GM19099 (cell line): ENCODE measurements at regions not wholly inside any gene's neighbourhood (a gene's known extent, or its start where the extent isn't known, plus 50 kb on each side); places are given as distances from the start of the nearest gene placed in this dataset.

Experiments used
- POLR2A ChIP-seq: IDR thresholded peaks from 3 replicates; pipeline ENCODE4 v1.6.1; 2011; ENCODE audit warnings: low read depth; ENCODE audit not compliant: insufficient read length; ENCODE audit errors: extremely low read depth

DNA sequence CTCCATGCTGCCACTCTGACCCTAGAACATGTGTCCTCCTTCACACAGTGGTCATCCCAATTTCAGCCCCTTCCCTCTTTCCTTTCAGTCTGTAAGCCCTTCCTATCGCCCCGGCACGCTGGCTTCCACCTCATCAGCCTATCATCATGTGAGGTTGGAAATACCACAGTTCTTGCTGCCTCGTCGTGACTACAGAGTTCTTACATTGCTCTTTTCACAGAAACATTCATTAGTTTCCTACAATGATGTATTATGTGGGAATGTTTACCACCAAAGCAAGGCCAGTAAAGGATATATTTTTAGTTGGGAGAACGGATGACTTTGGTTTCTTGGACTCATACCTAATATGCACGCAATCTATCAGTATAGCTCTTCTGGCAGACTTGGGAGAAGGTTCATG is 169.5 kb upstream of the BOD1L1 start:
- no peak for TF ChIP-seq POLR2A

DNA sequence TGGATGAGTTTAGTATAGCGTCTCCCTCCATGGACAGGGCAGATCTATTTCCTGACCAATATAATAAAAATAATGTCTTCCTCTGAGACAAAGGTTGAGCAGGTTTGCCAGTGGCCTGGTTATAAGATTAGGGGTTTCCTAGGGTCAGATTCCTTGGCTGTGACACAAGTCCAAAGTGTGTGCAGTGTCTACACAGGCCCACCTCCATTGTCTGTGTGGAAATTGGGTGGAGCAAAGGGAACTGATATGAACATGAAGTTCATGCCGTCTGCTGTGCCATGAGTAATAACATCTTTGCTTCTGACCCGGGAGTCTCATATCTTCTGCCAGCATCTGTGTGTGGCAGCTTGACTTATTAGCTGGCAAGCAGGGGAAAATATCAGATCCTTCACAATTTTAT is 187.7 kb upstream of the BOD1L1 start:
- no peak for TF ChIP-seq POLR2A

DNA sequence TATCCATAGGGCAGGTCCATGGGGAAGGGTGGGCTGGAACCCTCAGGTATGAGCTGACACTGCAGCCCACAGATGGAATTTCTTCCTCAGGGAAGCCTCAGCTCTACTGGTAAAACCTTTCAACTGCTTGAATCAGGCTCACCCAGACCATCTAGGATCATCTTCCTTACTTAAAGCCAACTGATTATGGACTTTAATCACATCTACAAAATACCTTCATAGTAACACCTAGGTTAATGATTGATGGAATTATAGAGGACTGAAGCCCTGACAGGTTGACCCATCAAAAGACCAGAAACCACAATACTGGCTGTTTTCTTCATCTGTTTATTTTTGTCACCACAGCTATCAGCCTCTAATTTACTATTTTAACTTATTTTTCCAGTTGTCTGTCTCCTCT is 188.9 kb upstream of the BOD1L1 start:
- no peak for TF ChIP-seq POLR2A

GRCh38 chr4:13821522-13821921 is 194.0 kb upstream of the BOD1L1 start:
- TF ChIP-seq POLR2A: no peak

DNA sequence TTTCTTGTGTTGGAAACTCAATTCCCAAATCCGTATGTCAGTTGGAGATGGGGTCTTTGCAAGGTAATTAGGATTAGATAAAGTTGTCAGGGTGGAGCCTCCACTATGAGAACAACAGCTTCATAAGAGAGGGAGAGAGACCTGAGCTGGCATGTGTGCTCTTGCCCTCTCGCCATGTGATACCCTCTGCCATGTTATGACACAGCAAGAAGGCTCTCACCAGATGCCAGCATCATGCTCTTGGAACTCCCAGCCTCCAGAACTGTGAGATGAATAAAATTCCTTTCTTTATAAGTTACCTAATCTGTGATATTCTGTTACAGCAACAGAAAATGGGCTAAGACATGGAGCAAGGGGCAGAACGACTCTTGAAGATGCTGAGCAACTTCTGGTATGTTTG is 201.9 kb upstream of the BOD1L1 start:
- TF ChIP-seq POLR2A: no peak

GRCh38 chr4:13830449-13830848 is 202.9 kb upstream of the BOD1L1 start:
- no peak for TF ChIP-seq POLR2A

DNA sequence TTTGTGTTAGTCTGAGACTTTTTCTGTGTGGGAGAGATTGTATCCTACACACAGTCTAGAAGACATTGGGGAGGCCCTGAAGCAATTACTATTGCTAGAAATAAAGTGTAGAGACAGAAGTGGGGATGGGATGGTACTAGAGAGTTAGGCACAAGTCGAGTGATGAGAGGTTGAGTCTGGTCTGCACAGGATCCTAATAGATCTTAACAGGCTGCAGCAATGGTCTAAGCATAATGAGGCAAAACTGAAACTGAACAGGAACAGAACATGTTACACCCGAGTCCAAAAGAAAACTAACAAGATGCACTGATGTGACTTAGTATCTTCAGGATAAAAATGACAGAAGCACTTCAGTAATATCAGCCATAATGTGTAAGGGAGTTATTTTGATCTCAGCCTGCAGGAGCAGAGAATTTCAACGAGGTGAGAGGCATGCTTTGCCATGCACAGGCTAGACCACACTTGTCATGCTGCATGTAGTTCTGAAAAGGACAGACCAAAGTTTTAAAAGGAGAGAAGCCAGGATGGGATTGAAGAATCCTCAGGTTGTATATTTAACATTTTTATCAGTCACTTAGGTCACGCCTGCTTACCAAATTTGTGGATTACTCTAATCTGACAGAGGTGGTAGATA is 205.8 kb upstream of the BOD1L1 start:
- TF ChIP-seq POLR2A: no peak

DNA sequence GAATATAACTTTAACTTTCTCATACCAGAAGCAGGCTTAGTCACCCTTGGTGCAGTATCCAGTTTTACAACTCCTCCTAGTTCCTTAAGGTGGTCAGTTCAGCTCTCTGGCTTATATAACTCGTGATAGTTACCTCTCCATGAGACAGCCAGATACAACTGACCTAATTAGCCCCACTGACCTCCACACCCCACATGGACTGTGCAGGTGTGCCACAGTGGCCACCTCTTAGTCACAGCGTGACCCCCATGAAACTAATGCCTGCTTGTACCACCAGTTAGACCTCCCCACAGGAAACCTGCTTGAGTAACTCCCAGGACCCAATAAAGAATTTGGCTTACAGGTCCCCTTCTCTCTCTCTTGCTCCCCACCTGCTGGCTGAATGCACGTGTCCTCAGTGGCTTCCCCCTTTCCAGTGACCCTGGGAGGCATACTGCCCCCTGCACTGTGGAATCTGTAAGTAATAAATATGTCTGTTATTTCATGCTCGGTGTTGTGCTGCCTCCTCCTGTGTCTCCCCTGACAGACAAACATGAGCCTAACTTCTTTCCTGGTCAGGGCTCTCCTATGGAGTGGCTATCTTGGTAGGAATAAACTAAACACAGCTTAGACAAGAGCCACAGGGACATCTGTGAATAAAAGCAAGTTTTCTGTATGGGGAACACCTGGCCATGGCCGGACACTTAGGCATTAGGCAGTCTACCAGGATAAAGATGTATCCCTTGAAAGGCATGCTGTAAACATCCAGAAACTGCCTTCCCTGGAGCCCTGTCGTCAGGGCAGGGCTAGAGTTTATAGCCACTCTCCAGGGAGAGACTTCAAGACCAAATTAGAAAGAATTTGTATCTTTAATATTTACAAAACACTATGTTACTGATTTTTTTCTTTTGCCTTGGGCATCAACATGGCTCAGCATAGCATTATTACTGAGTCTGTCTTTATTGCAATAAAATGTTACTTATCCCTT is 209.7 kb upstream of the BOD1L1 start:
- no peak for TF ChIP-seq POLR2A

- no peak for TF ChIP-seq POLR2A
These were observed 213.1 kb upstream of the BOD1L1 start for GRCh38 chr4:13840502-13841190.

- TF ChIP-seq POLR2A: no peak
These were observed 217.2 kb upstream of the BOD1L1 start for GRCh38 chr4:13844740-13845139.

DNA sequence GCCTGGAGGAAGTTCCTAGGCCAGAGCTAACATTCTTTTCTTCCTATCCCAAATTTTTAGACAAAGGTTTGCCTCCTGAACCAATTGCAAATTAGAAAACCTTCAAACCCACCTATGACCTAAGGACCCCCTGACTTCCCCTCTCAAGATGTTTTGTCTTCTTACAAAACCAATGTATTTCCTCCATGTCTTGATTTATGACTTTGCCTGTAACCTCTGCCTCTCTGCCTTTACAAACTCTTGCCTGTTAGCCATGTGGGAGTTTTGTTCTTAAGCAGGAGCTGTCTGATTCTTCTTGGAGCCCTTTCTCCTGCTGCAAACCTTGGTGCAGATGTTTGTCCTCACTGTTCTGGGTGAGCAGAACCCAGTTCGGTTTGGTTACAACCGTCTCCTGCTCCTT is 222.3 kb upstream of the BOD1L1 start:
- TF ChIP-seq POLR2A: no peak

GRCh38 chr4:13851085-13851940 is 223.8 kb upstream of the BOD1L1 start:
- TF ChIP-seq POLR2A: no peak

GRCh38 chr4:13852411-13852810 is 224.9 kb upstream of the BOD1L1 start:
- TF ChIP-seq POLR2A: no peak

DNA sequence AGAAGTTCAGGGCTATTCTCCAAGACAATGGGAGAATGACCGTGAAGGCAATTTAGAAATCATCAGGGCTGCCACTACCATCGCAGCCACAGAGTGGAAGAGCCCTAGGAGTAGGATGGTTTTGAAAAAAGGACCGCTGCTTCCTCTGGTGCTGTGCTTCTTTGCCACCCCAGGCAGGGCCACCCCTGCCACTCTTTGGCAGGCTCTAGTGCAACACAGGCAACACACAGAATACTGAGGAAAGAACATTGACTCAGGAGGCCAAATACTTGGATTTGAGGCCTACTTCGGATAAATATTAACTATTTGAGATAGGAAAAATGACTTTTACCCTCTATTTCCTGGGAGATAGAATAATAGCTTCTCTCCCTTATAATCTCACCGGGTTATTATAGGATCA is 228.9 kb upstream of the BOD1L1 start:
- no peak for TF ChIP-seq POLR2A

GRCh38 chr4:13857397-13857796 is 229.9 kb upstream of the BOD1L1 start:
- no peak for TF ChIP-seq POLR2A
